GM23338 (cell line): ENCODE measurements at regions not wholly inside any gene's neighbourhood (a gene's known extent, or its start where the extent isn't known, plus 50 kb on each side); places are given as distances from the start of the nearest gene placed in this dataset.

Source experiments
- ATAC-seq: fragments of 200-7000 bp; cut with Tn5 transposase; 3 replicates; pipeline ENCODE4 v1.9.1; 2020
- DNase-seq: peaks from one replicate; pipeline ENCODE4 v3.0.0-alpha.2; 2015; ENCODE audit warnings: low spot score
- H2AFZ ChIP-seq: fragments of 200-600 bp; sonication (generic); 2 replicates; pipeline ENCODE4 v1.8.0; 2016; ENCODE audit warnings: antibody characterized with exemption, mild to moderate bottlenecking, moderate library complexity
- H3F3A ChIP-seq: fragments of 200-600 bp; sonication (generic); replicated peaks from 2 replicates; pipeline ENCODE4 v1.8.0; 2017; ENCODE audit warnings: antibody characterized with exemption, mixed run types, low read depth
- H3K27ac ChIP-seq: fragments of 200-600 bp; sonication (generic); 2 replicates; pipeline ENCODE4 v1.6.1; 2016; ENCODE audit warnings: low read depth
- H3K27me3 ChIP-seq: fragments of 200-600 bp; sonication (generic); 2 replicates; pipeline ENCODE4 v1.8.0; 2016; ENCODE audit warnings: mild to moderate bottlenecking, mixed run types, moderate library complexity; ENCODE audit not compliant: insufficient read depth
- H3K36me3 ChIP-seq: fragments of 200-600 bp; sonication (generic); 2 replicates; pipeline ENCODE4 v1.8.0; 2016; ENCODE audit warnings: mild to moderate bottlenecking; ENCODE audit not compliant: insufficient read depth
- H3K4me1 ChIP-seq: fragments of 200-600 bp; sonication (generic); 2 replicates; pipeline ENCODE4 v1.8.0; 2016; ENCODE audit warnings: mild to moderate bottlenecking, moderate library complexity; ENCODE audit not compliant: insufficient read depth
- H3K4me2 ChIP-seq: fragments of 200-600 bp; sonication (generic); 2 replicates; pipeline ENCODE4 v1.7.1; 2017; ENCODE audit warnings: mixed run types
- H3K4me3 ChIP-seq: fragments of 200-600 bp; sonication (generic); 2 replicates; pipeline ENCODE4 v1.6.1; 2016; ENCODE audit warnings: mixed run types
- H3K79me2 ChIP-seq: fragments of 200-600 bp; sonication (generic); replicated peaks from 2 replicates; pipeline ENCODE4 v1.8.0; 2017; ENCODE audit warnings: mild to moderate bottlenecking; ENCODE audit not compliant: insufficient read depth
- H3K9me2 ChIP-seq: fragments of 200-600 bp; sonication (generic); 2 replicates; pipeline ENCODE4 v1.8.0; 2017; ENCODE audit not compliant: insufficient read depth
- H4K20me1 ChIP-seq: fragments of 200-600 bp; sonication (generic); replicated peaks from 2 replicates; pipeline ENCODE4 v1.8.0; 2017; ENCODE audit warnings: mild to moderate bottlenecking; ENCODE audit not compliant: insufficient read depth
- H3K27ac Mint-ChIP-seq: 2 replicates; pipeline ENCODE4 v1.8.0; 2020; ENCODE audit warnings: inconsistent platforms, mild to moderate bottlenecking, moderate library complexity, mixed read lengths
- H3K27me3 Mint-ChIP-seq: 3 replicates; pipeline ENCODE4 v1.8.0; 2022; ENCODE audit warnings: low read depth, mild to moderate bottlenecking, moderate library complexity, mixed read lengths, inconsistent platforms; ENCODE audit not compliant: insufficient read depth, poor library complexity
- H3K36me3 Mint-ChIP-seq: 3 replicates; pipeline ENCODE4 v1.8.0; 2021; ENCODE audit warnings: low read depth, mild to moderate bottlenecking, inconsistent platforms, moderate library complexity, mixed read lengths
- H3K4me1 Mint-ChIP-seq: 3 replicates; pipeline ENCODE4 v1.8.0; 2020; ENCODE audit warnings: mild to moderate bottlenecking, inconsistent platforms, mixed read lengths
- H3K4me3 Mint-ChIP-seq: 3 replicates; pipeline ENCODE4 v1.8.0; 2021; ENCODE audit warnings: moderate library complexity, mild to moderate bottlenecking, inconsistent platforms, mixed read lengths
- H3K9me3 Mint-ChIP-seq: 3 replicates; pipeline ENCODE4 v1.8.0; 2020; ENCODE audit warnings: moderate library complexity, mild to moderate bottlenecking, inconsistent platforms, mixed read lengths
- CREB1 ChIP-seq: fragments of 250-450 bp; sonication (Bioruptor Pico); IDR thresholded peaks from 2 replicates; pipeline ENCODE4 v1.5.0; 2020; ENCODE audit warnings: low read depth, mild to moderate bottlenecking, moderate library complexity
- CTCF ChIP-seq, 2 experiments: fragments of 200-600 bp in 1 of 2; sonication (generic) in 1 of 2; conservative IDR thresholded peaks; 2 replicates each; pipeline versions ENCODE4 v1.5.1 to v1.6.1; 2016 to 2017; ENCODE audit warnings: antibody characterized with exemption in 2 of 2, low read depth in 2 of 2, mild to moderate bottlenecking in 2 of 2, moderate library complexity in 1 of 2
- ETS1 ChIP-seq: IDR thresholded peaks from 2 replicates; pipeline ENCODE4 v1.6.1; 2016; ENCODE audit warnings: antibody characterized with exemption
- EZH2 ChIP-seq: fragments of 200-600 bp; sonication (generic); IDR thresholded peaks from one replicate; pipeline ENCODE4 v1.8.0; 2017; ENCODE audit warnings: antibody characterized with exemption, mild to moderate bottlenecking, low read depth; ENCODE audit not compliant: unreplicated experiment
- EZH2phosphoT487 ChIP-seq: fragments of 200-600 bp; sonication (generic); IDR thresholded peaks from one replicate; pipeline ENCODE4 v1.8.1; 2018; ENCODE audit warnings: antibody characterized with exemption; ENCODE audit not compliant: unreplicated experiment
- JUNB ChIP-seq: IDR thresholded peaks from one replicate; pipeline ENCODE4 v1.6.1; 2016; ENCODE audit warnings: antibody characterized with exemption; ENCODE audit not compliant: unreplicated experiment
- NANOG ChIP-seq: IDR thresholded peaks from 2 replicates; pipeline ENCODE4 v1.6.1; 2016; ENCODE audit warnings: antibody characterized with exemption, borderline replicate concordance
- POLR2AphosphoS5 ChIP-seq: IDR thresholded peaks from 2 replicates; pipeline ENCODE4 v1.6.1; 2016; ENCODE audit warnings: antibody characterized with exemption, low read depth
- STAT1 ChIP-seq: IDR thresholded peaks from one replicate; pipeline ENCODE4 v1.6.1; 2016; ENCODE audit warnings: antibody characterized with exemption; ENCODE audit not compliant: unreplicated experiment
- ZNF114 ChIP-seq: fragments of 250-450 bp; sonication (Bioruptor Pico); IDR thresholded peaks from 2 replicates; pipeline ENCODE4 v1.5.0; 2020; ENCODE audit warnings: mild to moderate bottlenecking, moderate library complexity
- ZNF331 ChIP-seq: fragments of 250-450 bp; sonication (Bioruptor Pico); IDR thresholded peaks from 2 replicates; pipeline ENCODE4 v1.5.0; 2020; ENCODE audit warnings: low read depth, mild to moderate bottlenecking, moderate library complexity
- TF ChIP-seq, protein P1 (sequence below): IDR thresholded peaks from one replicate; pipeline ENCODE4 v1.6.1; 2018; ENCODE audit warnings: antibody characterized with exemption; ENCODE audit not compliant: unreplicated experiment
- TF ChIP-seq, protein P2 (sequence below): fragments of 250-450 bp; sonication (Bioruptor Pico); IDR thresholded peaks from 2 replicates; pipeline ENCODE4 v1.5.0; 2020; ENCODE audit warnings: mild to moderate bottlenecking, moderate library complexity

GRCh38 chr11:105399511-105399910 lies 210.4 kb upstream of the GRIA4 start:
- Histone ChIP-seq H3K27me3 (no peaks in the 10 kb centered on the region), H3K4me2 (no peak overlapping the region), H3K4me1 (no peaks in the 10 kb centered on the region), H3K27ac (no peak overlapping the region), H2AFZ (no peak overlapping the region), H3K79me2 (no peaks in the 10 kb centered on the region), H3K4me3 (no peak overlapping the region), H4K20me1 (no peaks in the 10 kb centered on the region), H3K9me2 (no peaks in the 10 kb centered on the region; the same call in 1 of the 2 replicates), H3K36me3 (no peaks in the 10 kb centered on the region), H3F3A (no peaks in the 10 kb centered on the region)
- Mint-ChIP-seq H3K4me3 (no peak overlapping the region), H3K27ac (no peak overlapping the region), H3K9me3 (no peaks in the 10 kb centered on the region), H3K4me1 (no peaks in the 10 kb centered on the region), H3K36me3 (no peaks in the 10 kb centered on the region), H3K27me3 (no peaks in the 10 kb centered on the region)
- DNase-seq, result no peak
- no peak for TF ChIP-seq CREB1 (CRISPR knock-in tag)
- no peak for TF ChIP-seq POLR2AphosphoS5
- no peak for TF ChIP-seq CTCF (conservative IDR thresholded peaks at IDR 0.05; ENCODE audit: low read depth in 2 of 2)
- TF ChIP-seq, protein P1, sequence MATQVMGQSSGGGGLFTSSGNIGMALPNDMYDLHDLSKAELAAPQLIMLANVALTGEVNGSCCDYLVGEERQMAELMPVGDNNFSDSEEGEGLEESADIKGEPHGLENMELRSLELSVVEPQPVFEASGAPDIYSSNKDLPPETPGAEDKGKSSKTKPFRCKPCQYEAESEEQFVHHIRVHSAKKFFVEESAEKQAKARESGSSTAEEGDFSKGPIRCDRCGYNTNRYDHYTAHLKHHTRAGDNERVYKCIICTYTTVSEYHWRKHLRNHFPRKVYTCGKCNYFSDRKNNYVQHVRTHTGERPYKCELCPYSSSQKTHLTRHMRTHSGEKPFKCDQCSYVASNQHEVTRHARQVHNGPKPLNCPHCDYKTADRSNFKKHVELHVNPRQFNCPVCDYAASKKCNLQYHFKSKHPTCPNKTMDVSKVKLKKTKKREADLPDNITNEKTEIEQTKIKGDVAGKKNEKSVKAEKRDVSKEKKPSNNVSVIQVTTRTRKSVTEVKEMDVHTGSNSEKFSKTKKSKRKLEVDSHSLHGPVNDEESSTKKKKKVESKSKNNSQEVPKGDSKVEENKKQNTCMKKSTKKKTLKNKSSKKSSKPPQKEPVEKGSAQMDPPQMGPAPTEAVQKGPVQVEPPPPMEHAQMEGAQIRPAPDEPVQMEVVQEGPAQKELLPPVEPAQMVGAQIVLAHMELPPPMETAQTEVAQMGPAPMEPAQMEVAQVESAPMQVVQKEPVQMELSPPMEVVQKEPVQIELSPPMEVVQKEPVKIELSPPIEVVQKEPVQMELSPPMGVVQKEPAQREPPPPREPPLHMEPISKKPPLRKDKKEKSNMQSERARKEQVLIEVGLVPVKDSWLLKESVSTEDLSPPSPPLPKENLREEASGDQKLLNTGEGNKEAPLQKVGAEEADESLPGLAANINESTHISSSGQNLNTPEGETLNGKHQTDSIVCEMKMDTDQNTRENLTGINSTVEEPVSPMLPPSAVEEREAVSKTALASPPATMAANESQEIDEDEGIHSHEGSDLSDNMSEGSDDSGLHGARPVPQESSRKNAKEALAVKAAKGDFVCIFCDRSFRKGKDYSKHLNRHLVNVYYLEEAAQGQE, result no peak
- no peak for TF ChIP-seq STAT1
- TF ChIP-seq EZH2, result no peak
- TF ChIP-seq NANOG, result no peak
- no peak for TF ChIP-seq ETS1
- TF ChIP-seq, protein P2, sequence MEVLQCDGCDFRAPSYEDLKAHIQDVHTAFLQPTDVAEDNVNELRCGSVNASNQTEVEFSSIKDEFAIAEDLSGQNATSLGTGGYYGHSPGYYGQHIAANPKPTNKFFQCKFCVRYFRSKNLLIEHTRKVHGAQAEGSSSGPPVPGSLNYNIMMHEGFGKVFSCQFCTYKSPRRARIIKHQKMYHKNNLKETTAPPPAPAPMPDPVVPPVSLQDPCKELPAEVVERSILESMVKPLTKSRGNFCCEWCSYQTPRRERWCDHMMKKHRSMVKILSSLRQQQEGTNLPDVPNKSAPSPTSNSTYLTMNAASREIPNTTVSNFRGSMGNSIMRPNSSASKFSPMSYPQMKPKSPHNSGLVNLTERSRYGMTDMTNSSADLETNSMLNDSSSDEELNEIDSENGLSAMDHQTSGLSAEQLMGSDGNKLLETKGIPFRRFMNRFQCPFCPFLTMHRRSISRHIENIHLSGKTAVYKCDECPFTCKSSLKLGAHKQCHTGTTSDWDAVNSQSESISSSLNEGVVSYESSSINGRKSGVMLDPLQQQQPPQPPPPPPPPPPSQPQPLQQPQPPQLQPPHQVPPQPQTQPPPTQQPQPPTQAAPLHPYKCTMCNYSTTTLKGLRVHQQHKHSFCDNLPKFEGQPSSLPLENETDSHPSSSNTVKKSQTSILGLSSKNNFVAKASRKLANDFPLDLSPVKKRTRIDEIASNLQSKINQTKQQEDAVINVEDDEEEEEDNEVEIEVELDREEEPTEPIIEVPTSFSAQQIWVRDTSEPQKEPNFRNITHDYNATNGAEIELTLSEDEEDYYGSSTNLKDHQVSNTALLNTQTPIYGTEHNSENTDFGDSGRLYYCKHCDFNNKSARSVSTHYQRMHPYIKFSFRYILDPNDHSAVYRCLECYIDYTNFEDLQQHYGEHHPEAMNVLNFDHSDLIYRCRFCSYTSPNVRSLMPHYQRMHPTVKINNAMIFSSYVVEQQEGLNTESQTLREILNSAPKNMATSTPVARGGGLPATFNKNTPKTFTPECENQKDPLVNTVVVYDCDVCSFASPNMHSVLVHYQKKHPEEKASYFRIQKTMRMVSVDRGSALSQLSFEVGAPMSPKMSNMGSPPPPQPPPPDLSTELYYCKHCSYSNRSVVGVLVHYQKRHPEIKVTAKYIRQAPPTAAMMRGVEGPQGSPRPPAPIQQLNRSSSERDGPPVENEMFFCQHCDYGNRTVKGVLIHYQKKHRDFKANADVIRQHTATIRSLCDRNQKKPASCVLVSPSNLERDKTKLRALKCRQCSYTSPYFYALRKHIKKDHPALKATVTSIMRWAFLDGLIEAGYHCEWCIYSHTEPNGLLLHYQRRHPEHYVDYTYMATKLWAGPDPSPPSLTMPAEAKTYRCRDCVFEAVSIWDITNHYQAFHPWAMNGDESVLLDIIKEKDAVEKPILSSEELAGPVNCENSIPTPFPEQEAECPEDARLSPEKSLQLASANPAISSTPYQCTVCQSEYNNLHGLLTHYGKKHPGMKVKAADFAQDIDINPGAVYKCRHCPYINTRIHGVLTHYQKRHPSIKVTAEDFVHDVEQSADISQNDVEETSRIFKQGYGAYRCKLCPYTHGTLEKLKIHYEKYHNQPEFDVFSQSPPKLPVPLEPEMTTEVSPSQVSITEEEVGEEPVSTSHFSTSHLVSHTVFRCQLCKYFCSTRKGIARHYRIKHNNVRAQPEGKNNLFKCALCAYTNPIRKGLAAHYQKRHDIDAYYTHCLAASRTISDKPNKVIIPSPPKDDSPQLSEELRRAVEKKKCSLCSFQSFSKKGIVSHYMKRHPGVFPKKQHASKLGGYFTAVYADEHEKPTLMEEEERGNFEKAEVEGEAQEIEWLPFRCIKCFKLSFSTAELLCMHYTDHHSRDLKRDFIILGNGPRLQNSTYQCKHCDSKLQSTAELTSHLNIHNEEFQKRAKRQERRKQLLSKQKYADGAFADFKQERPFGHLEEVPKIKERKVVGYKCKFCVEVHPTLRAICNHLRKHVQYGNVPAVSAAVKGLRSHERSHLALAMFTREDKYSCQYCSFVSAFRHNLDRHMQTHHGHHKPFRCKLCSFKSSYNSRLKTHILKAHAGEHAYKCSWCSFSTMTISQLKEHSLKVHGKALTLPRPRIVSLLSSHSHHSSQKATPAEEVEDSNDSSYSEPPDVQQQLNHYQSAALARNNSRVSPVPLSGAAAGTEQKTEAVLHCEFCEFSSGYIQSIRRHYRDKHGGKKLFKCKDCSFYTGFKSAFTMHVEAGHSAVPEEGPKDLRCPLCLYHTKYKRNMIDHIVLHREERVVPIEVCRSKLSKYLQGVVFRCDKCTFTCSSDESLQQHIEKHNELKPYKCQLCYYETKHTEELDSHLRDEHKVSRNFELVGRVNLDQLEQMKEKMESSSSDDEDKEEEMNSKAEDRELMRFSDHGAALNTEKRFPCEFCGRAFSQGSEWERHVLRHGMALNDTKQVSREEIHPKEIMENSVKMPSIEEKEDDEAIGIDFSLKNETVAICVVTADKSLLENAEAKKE (CRISPR knock-in tag), result no peak
- TF ChIP-seq ZNF331 (CRISPR knock-in tag), result no peak
- no peak for TF ChIP-seq ZNF114 (CRISPR knock-in tag)
- TF ChIP-seq JUNB, result no peak
- no peak for TF ChIP-seq EZH2phosphoT487
- no peak for ATAC-seq
